ENCODE measurements at regions not wholly inside any gene's neighbourhood (a gene's known extent, or its start where the extent isn't known, plus 50 kb on each side); places are given as distances from the start of the nearest gene placed in this dataset.

DNA sequence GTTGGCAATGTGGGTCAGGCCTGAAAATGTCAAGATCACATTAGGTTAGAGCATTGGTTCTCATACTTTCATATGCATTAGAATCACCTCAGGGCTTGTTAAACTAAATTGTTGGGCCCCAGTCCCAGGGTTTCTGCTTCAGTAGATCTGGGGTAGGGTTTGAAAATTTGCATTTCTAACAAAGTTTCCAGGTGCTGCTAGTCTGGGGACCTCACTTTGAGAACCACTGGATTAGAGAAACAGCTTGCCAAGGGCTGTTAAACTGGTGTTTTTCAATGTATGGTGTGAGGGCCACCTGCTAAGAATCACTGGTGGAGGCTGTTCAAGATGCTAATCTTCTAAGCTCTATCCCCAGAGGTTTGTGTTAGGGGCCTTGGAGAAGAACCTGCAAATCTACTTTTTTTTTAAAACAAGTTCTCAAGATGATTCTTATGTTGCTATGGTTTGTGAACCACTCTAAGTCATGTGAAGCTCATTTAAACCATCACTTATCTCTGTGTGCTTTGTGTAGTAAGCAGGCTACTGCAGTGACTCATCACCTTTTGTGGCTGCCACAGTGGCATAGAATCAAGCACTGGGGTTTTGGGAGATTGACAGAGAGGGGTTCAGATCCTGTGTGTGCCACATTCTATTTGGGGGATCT, 152.2 kb downstream of the S1PR1 start:
- H3K4me3 ChIP-seq (ENCODE audit: control insufficient read depth, low read depth, low read length): no peak overlapping the region
- TF ChIP-seq, protein P1, sequence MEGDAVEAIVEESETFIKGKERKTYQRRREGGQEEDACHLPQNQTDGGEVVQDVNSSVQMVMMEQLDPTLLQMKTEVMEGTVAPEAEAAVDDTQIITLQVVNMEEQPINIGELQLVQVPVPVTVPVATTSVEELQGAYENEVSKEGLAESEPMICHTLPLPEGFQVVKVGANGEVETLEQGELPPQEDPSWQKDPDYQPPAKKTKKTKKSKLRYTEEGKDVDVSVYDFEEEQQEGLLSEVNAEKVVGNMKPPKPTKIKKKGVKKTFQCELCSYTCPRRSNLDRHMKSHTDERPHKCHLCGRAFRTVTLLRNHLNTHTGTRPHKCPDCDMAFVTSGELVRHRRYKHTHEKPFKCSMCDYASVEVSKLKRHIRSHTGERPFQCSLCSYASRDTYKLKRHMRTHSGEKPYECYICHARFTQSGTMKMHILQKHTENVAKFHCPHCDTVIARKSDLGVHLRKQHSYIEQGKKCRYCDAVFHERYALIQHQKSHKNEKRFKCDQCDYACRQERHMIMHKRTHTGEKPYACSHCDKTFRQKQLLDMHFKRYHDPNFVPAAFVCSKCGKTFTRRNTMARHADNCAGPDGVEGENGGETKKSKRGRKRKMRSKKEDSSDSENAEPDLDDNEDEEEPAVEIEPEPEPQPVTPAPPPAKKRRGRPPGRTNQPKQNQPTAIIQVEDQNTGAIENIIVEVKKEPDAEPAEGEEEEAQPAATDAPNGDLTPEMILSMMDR (conservative IDR thresholded peaks at IDR 0.05; ENCODE audit: control insufficient read depth, insufficient read depth, low read depth, low read length): no peak
- DNase-seq (ENCODE audit: low read depth): peak; percentile 11

DNA sequence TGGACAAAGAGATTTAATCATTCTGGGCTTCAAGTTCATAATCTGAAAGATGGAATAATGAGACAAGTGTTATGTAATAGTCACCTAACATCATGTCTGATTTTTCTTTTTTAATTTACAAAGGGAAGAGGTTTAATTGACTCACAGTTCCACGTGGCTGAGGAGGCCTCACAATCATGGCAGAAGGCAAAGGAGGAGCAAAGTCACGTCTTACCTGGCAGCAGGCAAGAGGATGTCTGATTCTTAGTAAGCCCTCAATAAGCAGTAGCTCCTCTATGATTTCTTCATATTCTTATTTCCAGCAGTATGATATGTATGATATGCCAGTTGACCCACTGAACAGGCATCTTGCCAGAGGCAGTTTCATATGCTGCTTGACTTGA, 152.7 kb downstream of the S1PR1 start:
- H3K4me3 ChIP-seq (ENCODE audit: control insufficient read depth, low read depth, low read length): no peak overlapping the region
- no peak for DNase-seq (ENCODE audit: low read depth)
- TF ChIP-seq, protein P1 (conservative IDR thresholded peaks at IDR 0.05; ENCODE audit: control insufficient read depth, insufficient read depth, low read depth, low read length): no peak

DNA sequence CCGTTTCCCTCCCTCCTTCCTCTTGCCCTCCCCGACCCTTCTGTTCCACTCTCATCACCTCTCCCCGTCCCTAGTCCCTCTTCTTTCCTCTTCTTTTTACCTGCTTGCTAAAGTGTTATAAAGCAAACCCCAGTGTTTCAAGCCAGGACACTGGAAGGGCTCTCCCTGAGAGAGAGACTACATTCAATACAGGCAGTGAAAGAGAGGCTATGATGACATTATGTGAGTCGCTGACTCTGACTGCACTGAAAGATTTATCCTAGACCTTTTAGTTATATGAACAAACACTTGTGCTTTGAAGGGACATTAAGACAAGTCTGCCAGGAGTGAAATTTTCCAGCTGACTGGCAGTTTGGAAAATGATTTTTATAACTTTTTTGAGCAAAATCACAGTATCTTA, 155.7 kb downstream of the S1PR1 start:
- H3K4me3 ChIP-seq (ENCODE audit: control insufficient read depth, low read depth, low read length): no peak overlapping the region
- DNase-seq (ENCODE audit: low read depth): peak; percentile 2
- TF ChIP-seq, protein P1 (conservative IDR thresholded peaks at IDR 0.05; ENCODE audit: control insufficient read depth, insufficient read depth, low read depth, low read length): no peak

GRCh38 chr1:101394041-101394440, 157.2 kb downstream of the S1PR1 start:
- no peak overlapping the region for H3K4me3 ChIP-seq (ENCODE audit: control insufficient read depth, low read depth, low read length)
- DNase-seq (ENCODE audit: low read depth): peak; percentile 44
- TF ChIP-seq, protein P1 (conservative IDR thresholded peaks at IDR 0.05; ENCODE audit: control insufficient read depth, insufficient read depth, low read depth, low read length): no peak

DNA sequence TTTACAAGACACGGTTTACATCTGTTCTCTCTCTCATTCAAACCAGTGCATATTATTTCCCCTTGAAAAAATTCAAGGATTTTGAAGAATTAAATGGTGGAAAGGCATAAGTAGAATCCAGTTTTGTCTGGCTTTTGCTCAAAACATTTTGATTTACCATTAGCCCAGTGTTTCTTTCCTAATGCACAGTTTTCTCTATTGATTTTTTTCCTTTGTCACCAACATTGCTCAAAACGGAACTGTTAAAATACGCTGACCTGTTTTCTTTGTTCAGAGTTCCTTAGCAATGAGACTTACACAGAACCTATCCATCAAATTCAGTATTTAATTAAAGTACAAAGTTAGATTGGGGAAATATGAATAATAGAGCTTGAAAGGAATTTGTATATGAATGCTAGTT, 162.4 kb downstream of the S1PR1 start:
- TF ChIP-seq, protein P1 (conservative IDR thresholded peaks at IDR 0.05; ENCODE audit: control insufficient read depth, insufficient read depth, low read depth, low read length): no peak
- DNase-seq (ENCODE audit: low read depth): no peak
- H3K4me3 ChIP-seq (ENCODE audit: control insufficient read depth, low read depth, low read length): no peak overlapping the region

- no peak for DNase-seq (ENCODE audit: low read depth)
- no peak overlapping the region for H3K4me3 ChIP-seq (ENCODE audit: control insufficient read depth, low read depth, low read length)
- TF ChIP-seq, protein P1 (conservative IDR thresholded peaks at IDR 0.05; ENCODE audit: control insufficient read depth, insufficient read depth, low read depth, low read length): no peak
These were observed 169.5 kb downstream of the S1PR1 start for GRCh38 chr1:101406271-101406670.

- no peak for DNase-seq (ENCODE audit: low read depth)
- TF ChIP-seq, protein P1 (conservative IDR thresholded peaks at IDR 0.05; ENCODE audit: control insufficient read depth, insufficient read depth, low read depth, low read length): no peak
- no peak overlapping the region for H3K4me3 ChIP-seq (ENCODE audit: control insufficient read depth, low read depth, low read length)
These were observed 169.9 kb downstream of the S1PR1 start for GRCh38 chr1:101406681-101407080.
